Panc1 (cell line): ENCODE measurements at regions not wholly inside any gene's neighbourhood (a gene's known extent, or its start where the extent isn't known, plus 50 kb on each side); places are given as distances from the start of the nearest gene placed in this dataset.

ENCODE experiments used
- ATAC-seq: fragments of 200-7000 bp; cut with Tn5 transposase; 2 replicates; pipeline ENCODE4 v1.9.1; 2020; ENCODE audit warnings: mild to moderate bottlenecking, moderate library complexity
- BruUV-seq: library from RNA; stranded (reverse); fragments of 400-500 nt; replicated peaks from 2 replicates; lab custom pipeline; 2021; lab: Mats Ljungman, UMichigan
- CTCF ChIA-PET: fragments of 300-600 bp; sonication (Branson Sonifier 250); formaldehyde crosslinking; loops from one replicate; lab custom pipeline; 2022; ENCODE audit warnings: antibody characterized with exemption; lab: Charles Lee
- POLR2A ChIA-PET: fragments of 300-600 bp; sonication (Branson Sonifier 250); formaldehyde crosslinking; loops from one replicate; lab custom pipeline; 2022; ENCODE audit warnings: antibody characterized with exemption; lab: Charles Lee
- DNase-seq: peaks from one replicate; pipeline ENCODE4 v3.0.0-alpha.2; 2010; ENCODE audit warnings: low read depth, low spot score
- H3K27ac ChIP-seq: 2 replicates; pipeline ENCODE4 v1.5.1; 2011; ENCODE audit warnings: mild to moderate bottlenecking, low read length, inconsistent platforms
- H3K27me3 ChIP-seq: fragments of 200-500 bp; sonication (Bioruptor generic); 2 replicates; pipeline ENCODE4 v1.6.0; 2014; ENCODE audit warnings: low read length, inconsistent platforms; ENCODE audit not compliant: control insufficient read depth, insufficient read depth
- H3K36me3 ChIP-seq: fragments of 200-500 bp; sonication (Bioruptor generic); 2 replicates; pipeline ENCODE4 v1.5.1; 2014; ENCODE audit warnings: inconsistent platforms, mild to moderate bottlenecking, low read length, moderate library complexity; ENCODE audit not compliant: control insufficient read depth, insufficient read depth
- H3K4me1 ChIP-seq: 2 replicates; pipeline ENCODE4 v1.5.1; 2011; ENCODE audit warnings: inconsistent platforms, mild to moderate bottlenecking, low read length, moderate library complexity; ENCODE audit not compliant: control insufficient read depth, insufficient read depth
- H3K4me3 ChIP-seq, 2 experiments: 2 replicates each; pipeline ENCODE4 v1.5.1; 2011 to 2012; ENCODE audit warnings: low read depth in 2 of 2, low read length in 2 of 2, mild to moderate bottlenecking in 2 of 2, inconsistent platforms in 1 of 2, moderate library complexity in 1 of 2
- H3K9me3 ChIP-seq: fragments of 200-500 bp; sonication (Bioruptor generic); 2 replicates; pipeline ENCODE4 v1.5.1; 2014; ENCODE audit warnings: low read depth, mild to moderate bottlenecking, inconsistent platforms, low read length, moderate library complexity; ENCODE audit not compliant: control insufficient read depth, insufficient read depth
- POLR2AphosphoS5 ChIP-seq: IDR thresholded peaks from 2 replicates; pipeline ENCODE4 v1.6.1; 2012; ENCODE audit warnings: mild to moderate bottlenecking, low read depth, low read length, moderate library complexity
- SIN3A ChIP-seq: IDR thresholded peaks from 2 replicates; pipeline ENCODE4 v1.6.1; 2012; ENCODE audit warnings: low read depth, mild to moderate bottlenecking, low read length, moderate library complexity, borderline replicate concordance; ENCODE audit not compliant: insufficient read depth
- TCF7L2 ChIP-seq: IDR thresholded peaks from 2 replicates; pipeline ENCODE4 v1.6.1; 2011; ENCODE audit warnings: mild to moderate bottlenecking, low read depth, low read length, inconsistent platforms
- in situ Hi-C: cut with HindIII; loops from 2 replicates; pipeline ENCODE4 v1.10.0; 2016; ENCODE audit warnings: low sequenced_read_pairs, low pct_unique_long_range_greater_than_20kb
- intact Hi-C: fragments of 100-400 bp; cut with micrococcal nuclease; formaldehyde crosslinking; loops from one replicate; pipeline ENCODE4 v1.10.0; 2022; ENCODE audit not compliant: unreplicated experiment
- TF ChIP-seq, protein P1 (sequence below), 2 experiments: IDR thresholded peaks; 2 replicates each; pipeline ENCODE4 v1.6.1; 2011 to 2012; ENCODE audit warnings: low read depth in 2 of 2, control low read depth in 1 of 2, low read length in 1 of 2, mild to moderate bottlenecking in 1 of 2, moderate library complexity in 1 of 2; ENCODE audit not compliant: insufficient read depth in 1 of 2
- TF ChIP-seq, protein P2 (sequence below): fragments of 450-650 bp; IDR thresholded peaks from 2 replicates; pipeline ENCODE4 v1.5.1; 2017; ENCODE audit warnings: mild to moderate bottlenecking

DNA sequence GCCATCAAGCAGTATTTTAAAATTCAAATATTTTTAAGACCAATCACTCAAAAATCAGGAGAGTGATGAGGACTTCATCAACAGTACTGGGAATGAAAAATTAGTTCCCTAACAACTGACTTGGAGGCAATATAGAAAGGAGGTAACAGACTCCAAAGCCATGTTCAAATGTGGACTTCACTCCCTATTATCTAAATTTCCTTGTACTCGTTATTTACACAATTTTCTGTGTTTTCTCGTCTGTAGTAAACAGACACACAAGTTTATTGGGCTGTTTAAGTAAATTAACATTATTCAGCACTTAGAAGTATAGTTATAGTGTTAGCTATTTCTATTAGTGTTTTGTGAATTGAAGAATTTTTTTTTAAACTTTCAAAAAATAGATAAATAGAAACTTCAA is 159.5 kb upstream of the FTMT start:
- no peak for DNase-seq
- POLR2A ChIA-PET = no interaction called here
- in situ Hi-C loops = no loop called here

DNA sequence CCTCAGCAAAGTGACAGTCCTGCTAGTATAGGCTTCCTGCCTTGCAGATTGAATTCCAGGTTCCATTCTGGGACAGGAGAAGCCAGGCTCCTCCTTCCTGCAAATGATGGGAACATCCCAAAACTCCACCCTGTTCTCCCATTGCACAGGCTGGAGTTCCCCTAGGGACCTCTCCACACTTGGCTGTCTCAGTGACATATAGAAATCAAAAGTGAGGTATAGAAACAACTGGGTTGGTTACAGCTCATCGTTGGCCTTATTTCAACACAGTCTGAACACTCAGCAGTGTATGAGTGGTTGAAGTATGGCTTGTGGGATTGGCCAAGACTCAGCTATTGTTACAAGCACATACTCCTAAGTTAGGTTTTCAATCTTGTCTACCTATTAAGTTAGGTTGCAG is 157.8 kb upstream of the FTMT start:
- no TSS peak for BruUV-seq
- TF ChIP-seq POLR2AphosphoS5 (no peak), SIN3A (no peak), TCF7L2 (no peak)
- TF ChIP-seq, protein P1, sequence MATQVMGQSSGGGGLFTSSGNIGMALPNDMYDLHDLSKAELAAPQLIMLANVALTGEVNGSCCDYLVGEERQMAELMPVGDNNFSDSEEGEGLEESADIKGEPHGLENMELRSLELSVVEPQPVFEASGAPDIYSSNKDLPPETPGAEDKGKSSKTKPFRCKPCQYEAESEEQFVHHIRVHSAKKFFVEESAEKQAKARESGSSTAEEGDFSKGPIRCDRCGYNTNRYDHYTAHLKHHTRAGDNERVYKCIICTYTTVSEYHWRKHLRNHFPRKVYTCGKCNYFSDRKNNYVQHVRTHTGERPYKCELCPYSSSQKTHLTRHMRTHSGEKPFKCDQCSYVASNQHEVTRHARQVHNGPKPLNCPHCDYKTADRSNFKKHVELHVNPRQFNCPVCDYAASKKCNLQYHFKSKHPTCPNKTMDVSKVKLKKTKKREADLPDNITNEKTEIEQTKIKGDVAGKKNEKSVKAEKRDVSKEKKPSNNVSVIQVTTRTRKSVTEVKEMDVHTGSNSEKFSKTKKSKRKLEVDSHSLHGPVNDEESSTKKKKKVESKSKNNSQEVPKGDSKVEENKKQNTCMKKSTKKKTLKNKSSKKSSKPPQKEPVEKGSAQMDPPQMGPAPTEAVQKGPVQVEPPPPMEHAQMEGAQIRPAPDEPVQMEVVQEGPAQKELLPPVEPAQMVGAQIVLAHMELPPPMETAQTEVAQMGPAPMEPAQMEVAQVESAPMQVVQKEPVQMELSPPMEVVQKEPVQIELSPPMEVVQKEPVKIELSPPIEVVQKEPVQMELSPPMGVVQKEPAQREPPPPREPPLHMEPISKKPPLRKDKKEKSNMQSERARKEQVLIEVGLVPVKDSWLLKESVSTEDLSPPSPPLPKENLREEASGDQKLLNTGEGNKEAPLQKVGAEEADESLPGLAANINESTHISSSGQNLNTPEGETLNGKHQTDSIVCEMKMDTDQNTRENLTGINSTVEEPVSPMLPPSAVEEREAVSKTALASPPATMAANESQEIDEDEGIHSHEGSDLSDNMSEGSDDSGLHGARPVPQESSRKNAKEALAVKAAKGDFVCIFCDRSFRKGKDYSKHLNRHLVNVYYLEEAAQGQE (IDR thresholded peaks at IDR 0.05; ENCODE audit: insufficient read depth in 1 of 2, low read depth in 2 of 2, low read length in 1 of 2) = no peak
- TF ChIP-seq, protein P2, sequence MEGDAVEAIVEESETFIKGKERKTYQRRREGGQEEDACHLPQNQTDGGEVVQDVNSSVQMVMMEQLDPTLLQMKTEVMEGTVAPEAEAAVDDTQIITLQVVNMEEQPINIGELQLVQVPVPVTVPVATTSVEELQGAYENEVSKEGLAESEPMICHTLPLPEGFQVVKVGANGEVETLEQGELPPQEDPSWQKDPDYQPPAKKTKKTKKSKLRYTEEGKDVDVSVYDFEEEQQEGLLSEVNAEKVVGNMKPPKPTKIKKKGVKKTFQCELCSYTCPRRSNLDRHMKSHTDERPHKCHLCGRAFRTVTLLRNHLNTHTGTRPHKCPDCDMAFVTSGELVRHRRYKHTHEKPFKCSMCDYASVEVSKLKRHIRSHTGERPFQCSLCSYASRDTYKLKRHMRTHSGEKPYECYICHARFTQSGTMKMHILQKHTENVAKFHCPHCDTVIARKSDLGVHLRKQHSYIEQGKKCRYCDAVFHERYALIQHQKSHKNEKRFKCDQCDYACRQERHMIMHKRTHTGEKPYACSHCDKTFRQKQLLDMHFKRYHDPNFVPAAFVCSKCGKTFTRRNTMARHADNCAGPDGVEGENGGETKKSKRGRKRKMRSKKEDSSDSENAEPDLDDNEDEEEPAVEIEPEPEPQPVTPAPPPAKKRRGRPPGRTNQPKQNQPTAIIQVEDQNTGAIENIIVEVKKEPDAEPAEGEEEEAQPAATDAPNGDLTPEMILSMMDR = no peak
- intact Hi-C loops (no loop called here), in situ Hi-C loops (no loop called here)
- H3K27me3 ChIP-seq = no peaks in the 10 kb centered on the region
- H3K4me3 ChIP-seq = no peak overlapping the region
- H3K27ac ChIP-seq = no peak overlapping the region
- ChIA-PET CTCF (no interaction called here), POLR2A (no interaction called here)
- H3K9me3 ChIP-seq = no peaks in the 10 kb centered on the region
- no peaks in the 10 kb centered on the region for H3K4me1 ChIP-seq
- H3K36me3 ChIP-seq = no peaks in the 10 kb centered on the region
- ATAC-seq (no peak), DNase-seq (no peak)

More for the DNA sequence above, 159.5 kb upstream of the FTMT start:
- no TSS peak for BruUV-seq
- ATAC-seq = no peak
- Histone ChIP-seq H3K4me3 (no peak overlapping the region), H3K27ac (no peak overlapping the region), H3K36me3 (no peaks in the 10 kb centered on the region), H3K9me3 (no peaks in the 10 kb centered on the region), H3K4me1 (no peaks in the 10 kb centered on the region), H3K27me3 (no peaks in the 10 kb centered on the region)
- CTCF ChIA-PET = no interaction called here
- TF ChIP-seq POLR2AphosphoS5 = no peak
- TF ChIP-seq, protein P2 = no peak
- TF ChIP-seq, protein P1 (IDR thresholded peaks at IDR 0.05; ENCODE audit: insufficient read depth in 1 of 2, low read depth in 2 of 2, low read length in 1 of 2) = no peak
- no peak for TF ChIP-seq SIN3A
- no peak for TF ChIP-seq TCF7L2
- intact Hi-C loops = no loop called here
